Stimulated activated CD4-positive, alpha-beta T cell treated with anti-CD3 and anti-CD28 coated beads, TNF-alpha, amount 100 ng/mL, for 24 hours (primary cell): ENCODE measurements at regions not wholly inside any gene's neighbourhood (a gene's known extent, or its start where the extent isn't known, plus 50 kb on each side); places are given as distances from the start of the nearest gene placed in this dataset.

ENCODE experiments used
- DNase-seq, 3 experiments: peaks; one replicate each; pipeline ENCODE4 v3.0.0-alpha.2; 2020; ENCODE audit warnings: low read depth in 3 of 3

GRCh38 chr2:38509947-38510326 lies 92.8 kb downstream of the HNRNPLL start:
- no peak for DNase-seq

GRCh38 chr2:38509314-38509946 lies 93.3 kb downstream of the HNRNPLL start:
- DNase-seq = no peak

DNA sequence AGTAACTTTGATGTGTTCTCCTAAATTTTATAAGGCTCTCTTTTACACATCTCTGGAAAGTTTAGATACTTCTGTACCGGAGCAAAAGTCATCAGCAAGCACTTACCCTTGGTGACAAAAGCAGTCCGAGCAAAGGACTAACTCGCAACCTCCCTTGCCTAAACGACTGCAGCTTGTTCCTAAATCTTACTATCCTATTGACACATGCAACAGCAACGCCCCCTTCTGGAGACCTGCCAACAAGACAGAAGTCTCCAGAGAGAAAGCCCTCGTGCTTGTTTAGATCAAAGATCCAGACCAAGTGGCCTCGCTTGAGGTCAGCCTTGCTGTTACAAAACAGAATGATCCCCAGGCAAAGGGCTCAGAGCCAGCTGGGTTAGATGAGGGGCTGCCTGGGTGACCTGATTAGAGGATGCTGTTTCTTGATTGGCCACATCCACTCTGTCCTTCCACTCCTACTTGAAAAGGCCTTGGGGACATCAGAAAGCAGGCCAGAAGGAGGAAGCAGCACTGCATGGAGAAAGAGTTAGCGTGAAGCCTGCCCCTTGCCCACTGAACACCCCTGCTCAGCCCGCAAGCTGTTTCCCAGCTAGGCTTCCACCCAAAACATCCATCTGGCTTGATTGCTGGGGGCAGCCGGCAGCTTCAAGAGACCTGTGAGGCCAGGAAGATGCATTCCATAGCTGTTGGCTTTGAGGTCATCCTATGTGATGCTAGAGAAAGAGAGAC lies 94.3 kb downstream of the HNRNPLL start:
- peak; percentile 67 to 83 (median 77) for DNase-seq

- DNase-seq = no peak
Observed at GRCh38 chr2:38507712-38508111, 95.0 kb downstream of the HNRNPLL start.

DNA sequence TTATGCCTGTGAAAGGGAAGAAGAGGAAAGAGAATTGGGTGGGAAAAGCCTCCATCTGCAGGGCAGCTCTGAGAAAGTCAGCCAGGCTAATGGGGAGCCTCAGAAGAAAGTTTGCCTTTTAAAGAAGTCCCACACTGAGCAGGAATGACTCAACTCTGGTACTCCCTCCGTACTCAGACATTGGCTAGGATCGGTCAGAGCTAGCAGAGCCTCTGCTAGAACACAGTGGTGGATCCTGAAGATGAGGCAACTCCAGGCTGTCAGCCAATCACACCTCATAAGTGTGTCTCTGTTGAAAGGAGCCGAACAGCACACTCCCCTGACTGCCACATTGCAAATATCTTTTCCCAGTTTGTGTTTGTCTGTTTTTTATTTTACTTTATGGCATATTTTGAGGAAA lies 96.9 kb downstream of the HNRNPLL start:
- DNase-seq = no peak

- no peak for DNase-seq
Observed at GRCh38 chr2:38504169-38504568, 98.6 kb downstream of the HNRNPLL start.

- no peak for DNase-seq
Observed at GRCh38 chr2:38502107-38502506, 100.6 kb downstream of the HNRNPLL start.

GRCh38 chr2:38500283-38500634 lies 102.5 kb downstream of the HNRNPLL start:
- no peak for DNase-seq

- DNase-seq = no peak
Observed at GRCh38 chr2:38499548-38500282, 103.0 kb downstream of the HNRNPLL start.

- no peak for DNase-seq
Observed at GRCh38 chr2:38498045-38498481, 104.7 kb downstream of the HNRNPLL start.

GRCh38 chr2:38497670-38498037 lies 105.1 kb downstream of the HNRNPLL start:
- DNase-seq = no peak

DNA sequence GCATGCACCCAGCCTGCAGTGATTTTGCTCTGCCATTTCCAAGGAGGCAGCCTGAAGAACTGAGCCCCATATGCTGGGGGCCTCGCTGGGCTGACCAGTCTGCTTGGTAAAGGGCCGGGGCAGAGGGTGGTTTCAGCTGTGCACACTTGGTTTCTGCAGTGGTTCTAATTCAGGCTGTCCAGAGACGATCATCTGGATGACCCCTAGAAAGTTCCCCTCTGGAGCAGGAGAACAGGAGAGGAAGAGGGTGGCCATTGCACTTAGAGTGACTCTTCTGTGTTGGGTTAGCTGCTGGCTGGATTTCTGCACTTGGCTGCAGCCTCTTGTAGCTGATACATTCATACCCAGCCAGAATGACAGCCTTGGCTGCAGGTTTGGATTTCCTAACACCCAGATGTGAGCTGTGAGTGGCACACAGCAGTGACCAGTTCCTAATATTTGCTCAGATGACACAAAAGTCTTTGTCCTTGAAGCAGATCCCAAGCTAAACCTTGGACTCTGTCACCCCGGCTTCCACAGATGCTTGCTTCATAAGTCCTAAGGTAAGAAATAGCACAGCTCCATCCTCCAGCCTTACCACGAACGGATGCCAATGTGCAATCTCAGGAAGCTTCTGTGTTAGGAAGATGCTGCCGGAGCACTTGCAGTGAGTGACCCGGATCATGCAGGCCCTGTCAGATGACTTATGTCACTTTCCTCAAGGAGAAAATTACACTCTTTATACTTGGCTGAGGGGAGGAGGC lies 105.6 kb downstream of the HNRNPLL start:
- no peak for DNase-seq

DNA sequence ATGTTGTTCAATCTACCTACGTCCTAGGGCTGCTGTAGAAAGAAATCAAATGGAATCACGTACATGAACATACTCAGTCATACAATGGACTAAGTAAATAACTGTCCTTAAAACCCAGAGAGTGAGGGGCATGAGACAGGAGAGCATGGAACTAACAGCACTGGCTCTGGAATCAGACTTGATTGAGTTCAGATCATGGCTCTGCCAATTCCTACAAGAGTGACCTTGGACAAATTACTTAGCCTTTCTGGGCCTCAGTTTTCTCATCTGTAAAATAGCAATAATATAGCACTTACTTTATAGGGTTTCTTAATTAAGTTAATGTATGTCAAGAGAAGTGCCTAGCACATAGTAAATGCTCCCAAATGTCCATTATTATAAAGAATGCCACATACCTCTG lies 106.8 kb downstream of the HNRNPLL start:
- no peak for DNase-seq

- no peak for DNase-seq
Observed at GRCh38 chr2:38494394-38494793, 108.3 kb downstream of the HNRNPLL start.

DNA sequence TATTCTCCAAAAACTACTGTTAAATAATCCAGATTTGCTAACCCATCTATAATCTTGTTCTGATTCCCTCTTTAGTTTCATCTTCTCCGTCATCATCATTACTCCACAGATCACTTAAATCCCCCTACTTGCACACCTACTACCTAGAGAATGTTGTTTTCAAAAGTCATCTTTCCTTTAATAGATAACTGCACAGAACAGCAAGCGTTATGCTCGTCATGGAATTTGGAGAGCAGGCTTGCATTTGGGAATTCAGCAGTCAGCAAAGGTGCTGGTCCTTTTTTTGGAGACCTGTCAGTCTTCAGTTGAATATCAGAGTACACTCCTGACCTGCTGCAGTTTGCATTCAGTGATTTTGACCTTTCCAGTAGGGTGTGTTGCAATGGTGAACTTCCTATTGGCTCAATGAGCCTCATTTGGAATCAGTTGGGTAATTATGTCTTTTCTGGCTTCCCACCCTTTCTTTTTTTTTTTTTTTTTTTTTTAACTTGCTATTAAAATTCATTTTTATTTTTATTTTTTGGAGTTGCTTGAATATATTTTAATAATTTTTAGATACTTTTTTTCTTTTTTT lies 110.6 kb downstream of the HNRNPLL start:
- DNase-seq = no peak

GRCh38 chr2:38491436-38491835 lies 111.3 kb downstream of the HNRNPLL start:
- DNase-seq = no peak

GRCh38 chr2:38489846-38490245 lies 112.8 kb upstream of the ATL2 start:
- no peak for DNase-seq

- no peak for DNase-seq
Observed at GRCh38 chr2:38487852-38488251, 110.8 kb upstream of the ATL2 start.

GRCh38 chr2:38486213-38487026 lies 109.3 kb upstream of the ATL2 start:
- DNase-seq = no peak

GRCh38 chr2:38485734-38486133 lies 108.7 kb upstream of the ATL2 start:
- no peak for DNase-seq

DNA sequence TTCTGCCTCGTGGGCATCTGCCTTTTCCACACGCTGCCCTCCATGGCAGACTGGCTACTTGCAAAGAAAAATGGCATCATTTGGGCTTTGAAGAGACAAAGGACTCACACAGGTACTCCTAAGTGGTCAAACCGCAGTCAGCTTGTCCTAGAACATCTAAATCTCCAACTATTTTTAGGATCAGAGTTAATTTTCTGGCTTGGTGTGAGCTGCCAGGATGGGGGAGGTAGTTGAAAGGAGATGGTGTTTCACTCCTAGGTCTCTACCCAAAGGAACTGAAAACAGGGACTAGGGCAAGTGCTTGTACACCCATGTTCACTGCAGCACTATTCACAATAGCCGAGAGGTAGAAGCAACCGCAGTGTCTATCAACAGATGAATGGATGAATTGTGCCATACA lies 107.9 kb upstream of the ATL2 start:
- DNase-seq = no peak
